Fibroblast of upper back skin (primary cell): ENCODE measurements at regions not wholly inside any gene's neighbourhood (a gene's known extent, or its start where the extent isn't known, plus 50 kb on each side); places are given as distances from the start of the nearest gene placed in this dataset.
"Not testable (repeated sequence)": the region's sequence is repeated elsewhere in the genome, so short reads cannot be mapped to it uniquely, and the experiment has no call there.

Source experiments
- DNase-seq: peaks from one replicate; pipeline ENCODE4 v3.0.0-alpha.2; 2013

DNA sequence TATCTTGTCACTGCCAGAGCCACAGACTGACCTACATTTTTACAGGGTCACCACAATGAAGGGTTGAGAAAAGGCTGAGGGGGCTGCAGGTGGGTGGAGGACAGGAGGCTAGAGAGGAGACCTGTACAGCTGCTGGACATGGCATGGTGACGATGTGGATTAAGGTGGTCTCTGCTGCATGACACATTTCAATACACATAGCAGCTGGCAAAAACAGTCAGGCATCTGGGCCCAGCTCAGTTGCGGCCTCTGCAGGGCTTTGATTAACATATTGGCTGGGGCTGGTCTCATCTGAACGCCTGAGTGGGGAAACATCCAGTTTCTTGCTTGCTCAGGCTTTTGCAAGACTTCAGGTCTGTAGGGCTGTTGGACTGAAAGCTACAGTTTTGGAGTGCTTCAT, 265.4 kb upstream of the FOXF1 start:
- no peak for DNase-seq

DNA sequence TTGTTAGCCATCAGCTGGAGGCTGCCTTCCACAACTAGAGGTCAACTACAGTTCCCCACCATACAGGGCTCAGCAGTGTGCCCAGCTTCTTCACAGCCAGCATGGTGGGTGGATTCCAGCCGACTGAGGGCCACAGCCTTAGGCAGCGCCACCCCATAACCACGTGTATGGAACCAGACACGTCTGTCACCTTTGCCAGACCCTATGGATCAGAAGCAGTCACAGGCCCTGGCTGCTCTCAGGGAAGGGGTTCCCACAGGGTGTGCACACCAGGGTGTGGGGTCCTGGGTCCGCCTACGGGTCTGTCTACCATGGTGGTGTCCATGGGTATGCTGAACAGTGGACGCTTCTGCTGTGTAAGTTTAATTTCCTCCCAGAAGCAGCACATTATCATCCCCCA, 265.0 kb upstream of the FOXF1 start:
- no peak for DNase-seq

DNA sequence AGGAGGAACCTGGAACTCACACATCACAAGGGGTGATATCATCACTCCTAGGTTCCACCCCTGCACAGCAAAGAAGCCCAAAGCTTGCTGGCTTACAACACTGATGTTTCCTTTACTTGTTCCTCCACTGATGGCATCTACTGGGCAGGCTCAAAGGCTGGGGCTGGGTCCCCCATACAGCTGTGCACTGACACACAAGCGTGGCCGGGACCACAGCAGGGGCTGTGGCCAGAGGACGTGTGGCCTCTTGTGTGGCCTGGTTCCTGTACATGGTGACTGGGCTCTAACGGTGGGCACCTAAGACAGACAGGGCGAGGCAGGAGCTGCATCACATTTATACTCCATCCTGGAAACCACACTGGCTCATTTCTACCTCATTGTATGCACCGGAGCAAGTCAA, 264.4 kb upstream of the FOXF1 start:
- DNase-seq, result no peak

DNA sequence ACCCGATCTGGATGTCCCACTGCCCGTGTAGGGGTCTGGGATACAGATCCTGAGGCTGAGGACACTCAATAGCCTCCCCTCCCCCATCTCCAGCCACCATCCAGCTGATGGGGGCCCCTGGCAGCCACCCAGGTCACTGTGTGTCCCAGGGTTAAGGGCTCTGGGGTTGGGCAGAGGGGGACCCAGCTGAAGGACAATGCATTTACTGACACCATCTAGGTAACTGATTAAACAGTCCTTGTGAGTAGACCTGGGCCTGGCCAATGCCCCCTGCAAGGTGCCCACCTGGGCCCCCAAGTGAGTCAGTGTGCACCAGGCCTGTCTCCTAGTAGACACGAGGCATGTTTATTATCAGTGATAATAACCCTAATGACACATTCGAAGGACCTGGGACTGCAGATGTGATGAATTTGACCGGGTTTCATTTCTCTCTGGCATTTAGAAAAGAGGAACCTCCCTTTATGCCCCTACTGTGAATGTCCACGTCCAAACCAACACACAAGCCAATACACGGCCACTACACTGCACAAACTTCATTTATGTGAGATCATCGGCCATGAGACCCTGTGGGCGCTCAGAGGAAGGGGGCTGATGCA, 261.9 kb upstream of the FOXF1 start:
- DNase-seq, result no peak

DNA sequence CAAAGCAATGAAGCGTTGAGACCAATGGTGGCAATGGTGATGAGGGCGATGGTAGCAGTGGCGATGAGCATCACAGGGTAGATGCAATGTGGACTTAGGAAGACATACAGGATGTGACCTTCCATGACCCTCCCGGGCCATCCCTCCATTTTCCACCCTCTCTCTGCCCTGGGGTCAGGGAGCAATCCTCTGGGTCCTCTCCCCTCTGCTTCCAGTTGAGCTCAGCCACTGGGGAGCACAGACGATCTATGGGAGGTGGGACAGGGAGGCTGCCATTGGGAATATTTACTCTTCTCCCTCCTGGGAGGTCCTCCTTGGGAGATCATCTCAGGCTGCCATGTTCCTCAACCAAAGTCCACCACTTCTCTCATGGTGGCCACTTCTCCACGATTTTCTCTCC, 260.7 kb upstream of the FOXF1 start:
- no peak for DNase-seq

DNA sequence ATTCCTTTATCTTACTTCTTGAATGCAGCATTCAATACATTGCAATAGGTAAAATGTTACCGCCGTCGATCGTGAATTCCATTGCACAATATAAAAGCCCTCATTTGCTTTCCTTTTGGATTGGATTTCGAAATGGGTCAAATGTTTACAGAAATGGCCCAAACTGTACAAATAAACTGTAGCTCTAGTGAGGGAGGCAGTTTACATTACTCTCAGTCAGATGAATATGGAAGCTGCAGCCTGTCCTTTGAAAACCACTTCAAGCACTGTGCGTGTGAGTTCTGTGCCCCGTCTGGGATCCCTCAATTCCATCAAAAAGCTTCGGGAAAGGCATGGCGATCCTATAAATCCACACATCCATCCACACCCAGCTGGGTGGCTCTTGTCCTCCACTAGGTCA, 258.6 kb upstream of the FOXF1 start:
- DNase-seq, result no peak

DNA sequence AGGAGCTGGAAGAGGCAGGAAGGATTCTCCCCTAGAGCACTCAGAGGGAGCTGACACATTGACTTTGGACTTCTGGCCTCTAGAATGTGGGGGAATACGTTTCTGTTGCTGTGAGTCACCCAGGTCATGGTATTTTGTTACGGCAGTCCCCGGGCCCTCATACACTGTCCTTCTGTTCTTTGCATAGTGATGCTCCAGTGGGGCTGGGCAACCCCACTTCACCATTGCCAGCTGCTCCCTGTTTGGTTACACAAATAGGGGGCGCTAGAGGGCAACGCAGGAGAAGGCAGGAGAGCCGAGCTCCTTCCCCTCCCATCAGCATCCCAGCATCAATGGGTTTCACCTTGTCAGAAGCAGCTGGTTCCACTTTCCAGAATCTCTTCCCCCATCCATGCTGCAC, 257.7 kb upstream of the FOXF1 start:
- DNase-seq, result peak; percentile 13

DNA sequence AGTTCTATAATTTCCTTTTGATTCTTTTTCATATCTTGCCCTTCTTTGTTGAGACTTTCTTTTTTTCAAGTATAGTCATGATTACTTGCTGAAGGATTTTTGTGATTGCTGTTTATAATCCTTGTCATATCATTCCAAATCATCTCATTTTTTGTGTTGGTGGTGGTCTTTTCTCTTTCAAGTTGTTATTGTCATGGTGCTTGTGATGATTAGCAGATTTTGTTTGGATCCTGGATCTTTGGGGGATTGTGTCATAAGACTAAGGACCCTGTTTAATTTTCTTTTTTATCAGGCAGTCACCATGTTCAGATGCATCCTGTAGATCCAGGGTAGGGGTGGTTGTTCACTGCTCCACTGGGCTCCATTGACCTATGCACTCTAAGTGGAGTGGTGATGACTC, 254.4 kb upstream of the FOXF1 start:
- DNase-seq, result no peak

DNA sequence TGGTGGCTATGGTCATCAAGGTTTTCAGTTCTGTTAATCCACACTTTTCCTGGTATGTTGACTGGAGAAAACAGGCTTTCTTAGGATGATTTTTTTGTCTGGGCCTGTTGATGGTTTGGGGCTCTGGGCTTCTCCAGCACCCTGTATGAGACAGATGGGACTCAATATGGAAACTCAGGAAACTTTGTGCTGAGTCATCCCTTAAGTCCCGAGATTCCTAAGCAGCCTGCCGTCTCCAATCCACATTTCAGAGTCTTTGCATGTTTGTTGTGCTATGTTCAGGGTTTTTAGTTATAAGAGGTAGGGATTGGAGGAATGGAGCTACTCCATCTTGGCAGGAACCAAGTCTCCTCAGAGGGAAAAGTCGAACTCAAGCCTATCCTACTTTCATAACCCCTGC, 253.3 kb upstream of the FOXF1 start:
- DNase-seq, result no peak

DNA sequence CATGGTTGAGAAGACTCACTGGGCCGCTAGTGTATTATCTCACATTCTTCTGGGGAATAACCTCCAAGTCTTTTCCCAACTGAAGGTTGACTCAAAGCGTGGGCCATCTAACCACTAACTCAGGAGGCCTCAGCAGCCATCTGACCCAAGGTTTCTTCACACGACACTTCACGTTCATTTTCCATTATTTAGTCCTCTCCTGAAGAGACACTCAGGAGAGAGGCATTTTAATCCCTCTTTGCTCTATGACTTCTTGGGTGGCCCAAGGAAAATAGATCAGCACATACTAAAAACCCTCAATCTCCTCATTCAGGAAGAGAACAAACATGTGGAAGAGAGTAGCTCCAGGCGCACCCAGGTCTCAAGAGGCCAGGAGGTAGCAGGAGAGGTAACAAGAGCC, 252.8 kb upstream of the FOXF1 start:
- DNase-seq, result no peak

DNA sequence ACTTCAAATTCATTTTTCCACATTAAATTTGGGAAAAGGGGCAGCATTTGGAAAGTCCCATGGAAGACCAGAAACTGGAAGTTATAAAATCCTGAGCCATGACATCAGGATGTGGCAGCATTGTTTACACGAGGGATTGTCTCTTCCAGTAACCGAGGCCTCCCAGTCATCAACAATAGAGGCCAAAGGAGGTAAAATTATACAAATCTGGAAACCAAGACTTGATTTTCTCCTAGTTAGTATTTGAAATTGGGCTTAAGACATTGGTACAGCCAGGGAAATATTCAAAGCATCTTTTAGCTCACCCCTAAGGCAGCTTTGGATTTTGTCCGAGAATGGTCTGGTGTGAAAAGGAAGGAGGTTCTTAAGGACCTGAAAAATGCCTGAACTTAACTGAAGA, 251.6 kb upstream of the FOXF1 start:
- DNase-seq, result no peak

DNA sequence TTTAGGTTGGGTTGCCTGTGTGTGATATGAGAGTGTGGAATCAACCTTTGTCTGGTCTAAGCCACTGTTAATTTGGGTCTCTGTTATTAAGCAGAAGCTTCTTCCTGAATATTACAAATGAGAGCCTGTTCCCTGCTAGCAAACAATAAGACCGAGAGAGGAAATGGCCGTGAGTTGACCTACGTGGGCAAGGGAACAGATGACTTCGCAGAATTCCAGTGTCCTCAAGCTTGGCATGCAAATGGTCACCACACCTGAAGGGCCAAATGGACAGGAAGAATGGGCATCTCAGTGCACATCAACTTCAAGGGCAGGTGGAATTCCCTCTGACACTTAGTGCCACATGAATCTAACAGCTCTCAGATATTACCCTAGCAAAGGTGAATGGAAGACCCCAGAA, 250.8 kb upstream of the FOXF1 start:
- DNase-seq, result no peak

DNA sequence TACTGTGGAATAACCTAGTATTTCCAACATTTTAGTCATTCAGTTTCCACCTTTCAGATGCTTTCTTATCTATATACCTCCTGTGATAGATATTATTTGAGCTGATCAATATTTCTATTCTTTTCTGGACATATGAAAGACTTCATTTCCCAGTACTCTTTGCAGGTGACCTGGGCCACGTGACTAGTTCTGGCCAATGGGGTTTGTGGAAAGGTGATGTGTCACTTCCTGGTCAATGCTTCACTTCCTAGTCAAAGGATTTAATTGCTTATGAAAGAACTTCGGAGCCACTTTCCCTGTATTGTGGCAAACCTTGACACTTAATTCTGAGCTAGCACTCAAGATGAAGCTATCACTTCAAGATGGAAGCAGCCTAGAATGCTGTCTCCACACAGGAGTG, 248.9 kb upstream of the FOXF1 start:
- DNase-seq, result no peak

DNA sequence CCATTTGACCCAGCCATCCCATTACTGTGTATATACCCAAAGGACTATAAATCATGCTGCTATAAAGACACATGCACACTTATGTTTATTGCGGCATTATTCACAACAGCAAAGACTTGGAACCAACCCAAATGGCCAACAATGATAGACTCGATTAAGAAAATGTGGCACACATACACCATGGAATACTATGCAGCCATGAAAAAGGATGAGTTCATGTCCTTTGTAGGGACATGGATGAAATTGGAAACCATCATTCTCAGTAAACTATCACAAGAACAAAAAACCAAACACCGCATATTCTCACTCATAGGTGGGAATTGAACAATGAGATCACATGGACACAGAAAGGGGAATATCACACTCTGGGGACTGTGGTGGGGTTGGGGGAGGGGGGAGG, 242.7 kb upstream of the FOXF1 start:
- DNase-seq, result not testable (repeated sequence)

DNA sequence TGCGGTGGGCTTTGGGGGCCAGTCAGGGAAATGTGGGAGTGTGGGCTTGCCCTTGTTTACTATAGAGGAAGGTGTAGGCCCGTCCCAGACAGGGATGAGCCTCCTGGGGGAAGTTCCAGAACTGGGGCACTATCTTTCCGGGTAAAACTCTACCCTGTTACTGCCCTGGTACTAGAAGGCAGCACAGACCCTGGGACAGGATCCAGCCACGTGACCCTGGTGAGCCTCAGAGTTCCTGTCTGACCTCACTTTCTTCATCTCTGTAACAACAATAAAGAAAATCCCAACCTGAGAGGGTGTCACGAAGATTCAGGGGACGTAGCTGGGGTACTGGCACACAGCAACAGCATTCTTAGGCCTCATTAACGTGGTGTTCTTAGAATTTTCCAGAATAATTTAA, 239.6 kb upstream of the FOXF1 start:
- no peak for DNase-seq

DNA sequence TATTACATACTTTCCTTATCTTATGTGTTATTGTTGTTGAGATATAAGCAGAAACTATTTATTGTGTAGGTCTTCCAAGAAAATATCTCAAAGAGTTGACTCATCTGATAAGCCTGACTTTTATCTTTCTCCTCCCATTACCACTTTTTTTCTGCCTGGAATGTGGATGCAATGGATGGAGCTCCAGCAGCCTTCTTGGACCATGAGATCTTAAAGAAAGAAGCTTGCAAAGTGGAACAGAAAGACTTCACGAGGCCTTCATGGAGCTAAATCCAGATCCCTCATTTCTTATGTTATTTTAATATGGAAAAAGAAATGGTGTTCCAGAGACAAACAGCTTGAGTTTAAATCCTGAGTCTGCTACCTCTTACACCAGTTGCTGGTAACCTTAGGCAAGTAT, 237.6 kb upstream of the FOXF1 start:
- DNase-seq, result no peak

DNA sequence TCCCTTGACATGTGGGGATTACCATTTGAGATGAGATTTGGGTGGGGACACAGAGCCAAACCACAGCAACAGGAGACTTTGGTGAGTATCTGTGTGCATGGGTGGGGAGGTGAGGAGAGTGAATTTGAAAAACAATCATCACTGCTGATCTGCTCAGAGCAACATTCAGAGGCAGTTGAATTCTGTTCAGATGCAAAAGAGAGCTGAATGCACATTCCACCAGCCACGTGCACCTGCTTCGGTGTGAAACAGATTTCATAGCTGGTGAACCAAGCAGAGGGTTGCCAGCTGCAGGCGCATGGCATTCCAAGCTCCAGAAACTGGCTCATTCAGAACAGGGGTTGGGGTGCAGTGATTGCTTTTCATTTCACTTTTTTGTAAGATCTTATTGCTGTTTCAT, 233.1 kb upstream of the FOXF1 start:
- no peak for DNase-seq

DNA sequence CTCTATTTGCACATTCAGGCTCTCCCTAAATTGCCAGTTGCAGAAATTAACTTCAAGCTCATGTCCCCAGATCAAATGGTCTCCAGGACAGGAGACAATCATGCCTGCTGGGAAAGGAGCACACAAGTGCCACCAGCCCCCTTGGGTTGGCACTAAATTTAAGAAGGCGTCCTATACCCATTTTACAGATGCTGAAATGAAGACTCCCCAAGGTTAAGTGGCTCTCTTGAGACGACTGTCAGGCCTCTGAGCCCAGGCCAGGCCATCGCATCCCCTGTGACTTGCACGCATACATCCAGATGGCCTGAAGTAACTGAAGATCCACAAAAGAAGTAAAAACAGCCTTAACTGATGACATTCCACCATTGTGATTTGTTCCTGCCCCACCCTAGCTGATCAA, 232.5 kb upstream of the FOXF1 start:
- not testable (repeated sequence) for DNase-seq

DNA sequence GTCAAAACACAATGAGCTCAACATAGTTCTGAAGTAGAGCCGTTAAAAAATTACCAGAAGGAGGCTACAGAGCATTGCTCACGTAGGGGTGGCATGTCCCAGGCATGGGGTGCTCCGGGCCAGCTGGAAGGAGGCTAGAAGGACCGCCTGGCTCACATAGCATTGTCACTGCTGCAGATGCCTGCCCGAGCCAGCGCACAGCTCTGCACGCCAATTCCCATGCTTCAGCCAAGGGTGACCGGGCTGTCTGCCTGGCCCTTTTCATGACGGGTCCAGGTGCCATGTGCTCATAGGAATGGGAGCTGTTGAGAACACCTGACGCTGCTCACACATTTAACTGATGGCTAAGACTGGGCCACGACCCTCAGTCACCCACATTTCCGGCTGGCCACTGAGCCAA, 228.9 kb upstream of the FOXF1 start:
- no peak for DNase-seq

DNA sequence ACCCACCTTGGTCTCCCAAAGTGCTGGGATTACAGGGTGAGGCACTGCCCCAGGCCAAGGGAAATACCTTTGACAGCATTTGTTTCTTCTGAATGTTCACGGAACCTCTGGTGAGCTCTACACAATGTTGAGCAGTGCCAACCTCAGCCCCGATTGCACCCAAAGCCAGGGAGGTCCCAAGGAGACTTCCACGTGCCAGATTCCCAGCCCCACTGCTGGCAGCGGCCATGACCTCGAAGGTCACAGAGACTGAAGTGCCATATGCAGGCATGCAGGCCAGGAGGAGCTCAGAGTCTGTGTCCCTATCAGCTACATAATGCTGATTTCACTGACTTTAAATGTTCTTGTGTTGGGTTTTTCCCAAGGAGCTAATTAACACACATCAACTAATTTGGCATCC, 226.4 kb upstream of the FOXF1 start:
- no peak for DNase-seq

DNA sequence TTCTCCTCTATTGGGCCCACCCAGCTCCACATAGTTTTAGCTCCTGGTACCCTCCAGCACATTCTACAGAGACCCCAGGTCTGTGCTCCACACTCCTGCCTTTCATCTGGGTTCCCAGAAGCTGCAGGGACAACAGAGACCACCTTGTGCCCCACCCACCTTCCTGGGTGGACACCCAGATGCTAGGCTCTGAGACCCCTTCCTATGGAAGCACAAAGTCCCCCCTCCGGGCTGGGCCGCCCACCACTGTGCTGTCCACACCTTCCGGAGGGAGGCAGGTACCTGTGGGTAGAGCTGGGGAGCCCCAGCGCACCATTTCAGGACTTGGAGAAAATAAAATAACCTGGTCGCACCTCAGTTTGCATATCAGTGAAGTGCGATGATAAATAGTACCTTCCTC, 224.9 kb upstream of the FOXF1 start:
- DNase-seq, result no peak

DNA sequence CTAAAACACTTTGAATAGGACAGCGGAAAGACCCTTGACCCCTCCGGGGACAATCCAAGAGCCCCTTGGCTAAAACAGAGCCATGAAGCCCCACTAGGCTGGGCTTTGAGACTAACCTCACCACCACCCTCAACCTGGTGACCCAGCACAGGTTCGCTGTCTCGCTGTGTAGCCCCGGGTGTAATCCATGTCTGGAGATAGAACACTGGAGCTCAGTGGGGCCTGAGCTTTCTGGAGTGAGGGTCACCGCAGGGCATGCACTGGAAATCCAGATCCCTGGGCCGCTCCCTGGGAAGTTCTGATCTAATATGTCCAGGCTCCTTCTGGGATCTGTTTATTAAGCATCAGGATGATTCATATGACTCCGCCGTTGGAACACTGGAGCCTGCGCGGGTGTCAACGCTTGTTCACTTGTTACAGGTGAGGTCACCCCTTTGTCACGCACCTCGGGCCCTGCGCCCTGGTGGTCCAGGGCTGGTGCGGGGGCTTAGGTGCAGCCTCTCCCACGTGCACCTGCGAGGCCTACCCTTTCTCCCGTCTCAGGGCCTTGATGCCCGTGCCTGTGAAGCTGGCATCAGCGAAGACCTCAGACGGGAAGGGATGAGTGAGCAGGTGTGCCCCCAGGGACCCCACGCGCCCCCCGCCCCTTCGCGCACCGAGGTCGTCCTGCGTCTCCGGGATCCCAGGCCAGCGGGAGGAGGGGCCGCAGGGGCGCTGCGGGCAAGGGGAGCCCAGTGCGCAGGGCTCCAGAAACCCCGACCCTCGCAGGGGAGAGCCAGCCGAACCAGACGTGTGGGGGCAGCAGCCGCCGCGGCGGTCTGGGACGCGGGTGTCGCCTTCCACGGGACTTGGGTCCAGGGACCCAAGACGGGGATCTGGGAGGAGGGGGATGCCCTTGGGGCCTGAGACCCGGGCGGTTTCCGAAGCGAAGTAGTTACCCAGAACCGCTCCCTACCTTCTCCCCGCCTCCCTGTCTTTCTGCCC, 224.1 kb upstream of the FOXF1 start:
- DNase-seq, result no peak

DNA sequence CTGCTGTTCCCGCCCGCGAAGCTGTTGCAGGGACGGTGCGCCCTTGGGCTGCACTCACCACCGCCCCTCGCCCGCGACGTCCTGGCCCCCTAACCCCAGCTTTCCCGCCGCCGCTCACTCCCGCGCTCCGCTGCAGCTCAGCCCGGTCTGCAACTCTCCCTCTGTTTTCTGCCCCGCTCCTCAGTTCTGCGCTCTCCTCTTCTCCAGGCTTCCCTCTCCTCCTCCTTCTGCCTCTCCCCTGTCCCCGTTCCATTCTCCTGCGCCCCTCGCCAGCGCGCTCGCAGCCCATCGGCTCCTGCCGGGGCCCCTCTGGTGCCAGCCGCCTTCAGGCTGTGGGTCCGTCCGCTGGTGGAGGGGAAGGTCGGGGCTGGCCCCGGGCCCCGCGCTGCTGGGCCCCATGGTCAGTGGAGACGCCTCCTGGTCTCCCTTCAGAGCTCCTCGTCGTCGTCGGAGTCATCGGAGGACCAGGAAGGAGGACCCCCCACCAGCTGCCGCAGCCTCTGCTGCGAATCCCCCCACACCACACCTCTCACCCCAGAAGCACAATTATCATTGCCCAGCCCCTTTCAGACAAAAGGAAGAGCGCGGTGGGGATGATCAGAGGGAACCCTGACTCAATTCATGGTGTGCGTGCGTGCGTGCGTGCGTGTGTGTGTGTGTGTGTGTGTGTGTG, 223.2 kb upstream of the FOXF1 start:
- no peak for DNase-seq

DNA sequence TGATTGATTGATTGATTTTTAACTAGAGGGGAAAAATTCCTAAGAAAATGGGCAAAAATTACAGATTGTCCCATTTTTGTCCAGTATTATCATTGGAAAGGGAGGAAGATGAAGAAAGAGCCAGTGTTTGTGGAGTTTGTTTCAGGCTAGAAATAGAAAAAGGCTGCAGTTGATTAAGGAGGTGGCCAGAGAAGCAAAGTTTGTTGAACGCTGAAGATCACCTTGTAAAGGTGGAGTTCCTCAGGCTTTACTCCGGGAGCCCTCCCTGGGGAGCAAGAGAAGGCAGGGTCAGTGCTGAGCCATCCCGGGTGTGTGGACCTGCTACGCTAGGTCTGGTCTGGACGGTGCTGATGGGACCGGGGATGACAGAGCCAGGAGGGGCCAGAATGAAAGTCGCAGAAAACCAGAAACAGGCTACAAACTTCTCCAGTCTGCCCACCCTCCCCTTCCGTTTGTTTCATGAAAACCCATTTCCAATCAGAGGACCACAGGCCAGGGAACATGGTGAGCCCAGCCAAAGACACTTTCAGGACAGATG, 222.6 kb upstream of the FOXF1 start:
- DNase-seq, result no peak
